ENCODE measurements at regions not wholly inside any gene's neighbourhood (a gene's known extent, or its start where the extent isn't known, plus 50 kb on each side); places are given as distances from the start of the nearest gene placed in this dataset.

- Histone ChIP-seq H3K4me3 (no peak overlapping the region), H3K36me3 (no peaks in the 10 kb centered on the region), H3K27ac (no peak overlapping the region), H3K9me3 (no peaks in the 10 kb centered on the region), H3K27me3 (no peaks in the 10 kb centered on the region), H3K4me1 (no peaks in the 10 kb centered on the region)
- DNase-seq, result no peak
- no peak for TF ChIP-seq CTCF (IDR thresholded peaks at IDR 0.05)
- intact Hi-C loops (cut with DNase I), result no loop called here
- no peak for ATAC-seq
Observed at GRCh38 chr5:87948486-87948885, 320.2 kb downstream of the TMEM161B start.

- no peak for DNase-seq
- no peak overlapping the region for H3K27ac ChIP-seq
- H3K36me3 ChIP-seq, result no peaks in the 10 kb centered on the region
- no peaks in the 10 kb centered on the region for H3K27me3 ChIP-seq
- TF ChIP-seq CTCF (IDR thresholded peaks at IDR 0.05), result no peak
- ATAC-seq, result no peak
- no peak overlapping the region for H3K4me3 ChIP-seq
- H3K4me1 ChIP-seq, result no peaks in the 10 kb centered on the region
- intact Hi-C loops (cut with DNase I), result no loop called here
- H3K9me3 ChIP-seq, result no peaks in the 10 kb centered on the region
Observed at GRCh38 chr5:87946271-87946670, 322.4 kb downstream of the TMEM161B start.

DNA sequence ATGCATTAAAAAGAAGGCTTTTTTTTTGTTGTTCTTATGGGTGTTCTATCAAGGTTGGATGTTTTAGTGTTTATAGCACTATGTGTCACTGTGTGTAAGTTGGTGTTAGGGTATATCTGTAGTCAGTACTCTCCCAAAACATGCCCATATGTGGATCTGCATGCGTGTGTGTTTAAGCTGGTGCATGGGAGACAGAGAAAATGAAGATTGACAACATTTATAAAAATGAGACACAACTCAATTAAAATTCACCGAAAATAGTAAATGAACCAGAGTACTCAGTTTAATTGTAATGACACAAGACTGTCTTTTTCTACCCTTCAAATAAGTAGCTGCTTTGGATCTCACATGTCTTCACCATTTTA, 323.4 kb downstream of the TMEM161B start:
- intact Hi-C loops (cut with DNase I), result no loop called here
- no peaks in the 10 kb centered on the region for H3K27me3 ChIP-seq

DNA sequence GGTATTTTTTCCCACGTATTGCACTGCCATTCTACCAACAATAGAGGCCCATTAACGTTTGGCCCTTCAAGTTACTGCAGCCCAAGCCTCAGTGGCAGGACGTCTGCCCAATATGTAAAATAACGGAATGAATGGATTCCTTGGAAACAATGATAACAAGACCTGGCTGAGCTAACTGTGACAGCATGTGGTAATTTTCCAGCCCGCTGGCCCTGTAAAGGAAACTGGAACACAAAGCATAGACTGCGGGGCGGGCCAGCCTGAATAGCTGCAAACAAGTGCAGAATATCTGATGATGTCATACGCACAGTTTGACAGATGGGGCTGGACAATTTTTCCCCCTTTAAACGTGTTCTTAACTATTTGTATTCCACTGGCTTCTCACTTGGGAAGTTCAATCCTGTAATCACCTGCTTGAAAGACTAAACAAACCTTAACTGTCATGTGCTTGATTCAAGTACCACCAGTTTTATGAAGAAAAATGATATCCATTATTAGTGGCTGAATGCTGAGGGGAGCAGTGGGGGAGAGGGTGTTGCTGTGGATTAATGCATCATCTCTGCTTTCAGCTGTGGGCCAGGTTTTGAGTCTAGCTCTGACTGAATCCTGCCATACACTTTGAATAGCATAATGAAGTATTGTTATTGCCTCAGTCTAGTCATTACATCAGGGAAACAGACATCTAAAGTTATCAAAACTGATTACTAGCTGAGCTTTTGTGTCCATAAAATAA, 323.9 kb downstream of the TMEM161B start:
- no peak for ATAC-seq
- TF ChIP-seq CTCF (IDR thresholded peaks at IDR 0.05), result no peak
- Histone ChIP-seq H3K4me1 (no peaks in the 10 kb centered on the region), H3K36me3 (no peaks in the 10 kb centered on the region), H3K9me3 (no peaks in the 10 kb centered on the region), H3K27ac (no peak overlapping the region), H3K4me3 (no peak overlapping the region), H3K27me3 (no peaks in the 10 kb centered on the region)
- peak in 1 of 4 donors; percentile 7 for DNase-seq
- intact Hi-C loops (cut with DNase I), result no loop called here

More for the DNA sequence above, 323.4 kb downstream of the TMEM161B start:
- DNase-seq (no peak), ATAC-seq (no peak)
- TF ChIP-seq CTCF (IDR thresholded peaks at IDR 0.05), result no peak
- Histone ChIP-seq H3K27ac (no peak overlapping the region), H3K36me3 (no peaks in the 10 kb centered on the region), H3K4me3 (no peak overlapping the region), H3K4me1 (no peaks in the 10 kb centered on the region), H3K9me3 (no peaks in the 10 kb centered on the region)

DNA sequence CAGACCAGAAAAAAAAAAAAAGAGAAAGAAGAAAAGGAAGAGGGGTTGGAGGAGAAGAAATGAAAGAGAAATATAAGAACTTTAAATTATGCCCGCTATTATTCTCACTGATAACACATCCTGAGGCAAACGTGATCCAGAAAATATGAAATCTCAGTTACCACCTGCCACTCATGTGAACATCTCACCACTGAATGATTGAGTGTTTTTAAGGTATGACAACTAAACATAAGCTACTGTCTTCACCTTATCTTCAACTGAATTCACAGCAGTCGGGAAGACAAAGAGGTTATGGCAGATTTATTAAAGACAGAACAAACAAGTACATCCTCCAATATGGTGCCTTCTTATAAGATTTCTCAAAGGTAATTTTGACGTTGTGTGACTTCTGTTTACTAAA, 327.9 kb downstream of the TMEM161B start:
- TF ChIP-seq CTCF (IDR thresholded peaks at IDR 0.05), result no peak
- Histone ChIP-seq H3K4me3 (no peak overlapping the region), H3K9me3 (no peaks in the 10 kb centered on the region), H3K4me1 (no peaks in the 10 kb centered on the region), H3K36me3 (no peaks in the 10 kb centered on the region), H3K27me3 (no peaks in the 10 kb centered on the region), H3K27ac (no peak overlapping the region)
- DNase-seq (no peak), ATAC-seq (no peak)
- intact Hi-C loops (cut with DNase I), result no loop called here

Data from left lung (tissue), 4 donors.